ENCODE measurements at regions not wholly inside any gene's neighbourhood (a gene's known extent, or its start where the extent isn't known, plus 50 kb on each side); places are given as distances from the start of the nearest gene placed in this dataset.

DNA sequence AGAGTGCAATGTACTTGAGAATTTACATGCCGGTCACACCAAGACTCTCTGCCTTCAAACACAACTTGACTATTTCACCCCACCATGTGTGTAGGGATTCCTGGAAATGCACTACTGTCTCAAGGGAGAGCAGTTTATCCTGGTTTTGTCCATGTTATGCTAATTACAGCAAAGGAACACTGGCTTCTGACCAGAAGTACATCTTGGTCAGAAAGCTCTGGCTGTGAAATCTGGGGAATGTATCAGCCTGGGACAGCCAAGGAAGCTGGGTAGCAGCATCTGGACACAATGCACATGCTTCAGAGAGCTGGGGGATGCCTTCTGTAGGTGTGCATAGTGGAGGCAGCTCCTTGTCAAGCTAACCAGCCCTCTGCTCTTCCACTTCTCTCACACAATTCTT, 1432.6 kb upstream of the TENM3 start:
- no peak for DNase-seq (ENCODE audit: low spot score)

GRCh38 chr4:180811556-180811955, 1431.6 kb upstream of the TENM3 start:
- no peak for DNase-seq (ENCODE audit: low spot score)

- DNase-seq (ENCODE audit: low spot score): no peak
Measured at GRCh38 chr4:180812783-180813182, 1430.4 kb upstream of the TENM3 start.

DNA sequence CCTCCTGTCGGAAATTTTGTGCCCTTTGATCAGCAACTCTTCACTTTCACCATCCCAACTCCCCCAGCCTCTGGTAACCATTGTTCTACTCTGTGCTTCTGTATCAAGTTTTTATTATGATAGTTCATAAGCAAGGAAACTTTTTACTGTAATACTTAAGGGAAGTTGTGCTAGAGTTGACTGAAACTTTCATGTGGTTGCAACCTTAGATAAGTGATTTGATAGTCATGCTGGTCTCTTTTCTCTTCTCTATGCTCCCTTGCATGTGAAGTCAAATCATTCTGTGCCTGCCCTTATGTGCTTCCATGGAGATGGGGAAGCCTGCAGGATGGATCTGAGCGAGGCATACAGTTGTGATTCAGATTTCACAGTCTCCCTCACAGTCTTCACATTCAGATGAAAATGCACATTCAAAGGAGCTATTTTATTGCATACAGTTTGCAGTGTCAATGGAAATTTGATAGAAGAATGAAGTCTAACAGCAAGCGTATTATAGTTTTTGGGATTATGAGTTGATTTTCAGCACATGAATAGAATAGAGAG, 1428.3 kb upstream of the TENM3 start:
- no peak for DNase-seq (ENCODE audit: low spot score)

- DNase-seq (ENCODE audit: low spot score): no peak
Measured at GRCh38 chr4:180817529-180817928, 1425.7 kb upstream of the TENM3 start.

GRCh38 chr4:180823108-180823507, 1420.1 kb upstream of the TENM3 start:
- DNase-seq (ENCODE audit: low spot score): no peak

GRCh38 chr4:180827232-180828009, 1415.8 kb upstream of the TENM3 start:
- peak; percentile 49 for DNase-seq (ENCODE audit: low spot score)

- DNase-seq (ENCODE audit: low spot score): peak; percentile 76
Measured at GRCh38 chr4:180828455-180829018, 1414.7 kb upstream of the TENM3 start.

- no peak for DNase-seq (ENCODE audit: low spot score)
Measured at GRCh38 chr4:180832073-180832472, 1411.1 kb upstream of the TENM3 start.

GRCh38 chr4:180840142-180840541, 1403.1 kb upstream of the TENM3 start:
- no peak for DNase-seq (ENCODE audit: low spot score)

DNA sequence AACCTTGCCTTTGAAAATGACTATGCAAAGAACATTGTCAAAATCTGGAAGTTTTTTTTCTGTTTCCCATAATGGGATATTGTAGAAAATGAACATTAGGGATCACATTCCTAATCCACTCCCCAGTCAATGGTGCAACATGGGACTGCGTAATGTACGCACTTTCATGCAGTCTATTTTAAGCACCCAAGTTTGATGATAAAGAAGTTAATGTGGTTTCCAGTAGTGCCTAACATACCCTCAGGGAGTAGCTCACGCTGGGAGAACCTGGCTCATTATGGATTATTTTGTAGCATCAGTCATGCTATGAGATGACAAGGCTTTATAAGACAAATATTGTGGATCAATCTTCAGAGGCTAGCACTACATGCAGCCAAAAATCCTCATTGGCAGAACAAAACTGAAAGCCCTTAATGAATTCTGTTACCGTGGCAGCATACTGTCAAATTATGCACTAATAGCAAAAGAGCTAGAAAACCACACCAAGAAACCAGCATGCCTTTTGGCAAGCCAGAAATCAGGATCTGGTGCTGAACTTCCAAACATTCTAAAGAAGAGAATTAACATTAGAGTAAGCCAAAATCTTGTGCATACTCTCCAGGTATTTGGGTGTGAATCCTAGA, 1392.8 kb upstream of the TENM3 start:
- no peak for DNase-seq (ENCODE audit: low spot score)

DNA sequence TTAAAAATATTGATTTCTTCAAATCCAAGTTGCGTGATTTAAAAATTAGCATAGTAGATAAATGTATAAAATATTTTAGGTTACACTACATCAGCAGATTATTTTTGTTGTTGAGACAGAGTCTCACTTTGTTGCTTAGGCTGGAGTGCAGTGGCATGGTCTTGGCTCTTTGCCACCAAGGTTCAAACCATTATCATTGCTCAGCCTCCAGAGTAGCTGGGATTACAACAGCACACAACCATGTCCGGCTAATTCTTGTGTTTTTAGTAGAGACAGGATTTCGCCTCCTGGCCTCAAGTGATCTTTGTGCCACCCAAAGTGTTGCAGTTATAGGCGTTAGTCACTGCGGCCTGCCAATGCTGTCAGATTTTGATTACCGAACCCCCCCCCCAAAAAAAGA, 1390.5 kb upstream of the TENM3 start:
- DNase-seq (ENCODE audit: low spot score): no peak

- no peak for DNase-seq (ENCODE audit: low spot score)
Measured at GRCh38 chr4:180855184-180855583, 1388.0 kb upstream of the TENM3 start.

DNA sequence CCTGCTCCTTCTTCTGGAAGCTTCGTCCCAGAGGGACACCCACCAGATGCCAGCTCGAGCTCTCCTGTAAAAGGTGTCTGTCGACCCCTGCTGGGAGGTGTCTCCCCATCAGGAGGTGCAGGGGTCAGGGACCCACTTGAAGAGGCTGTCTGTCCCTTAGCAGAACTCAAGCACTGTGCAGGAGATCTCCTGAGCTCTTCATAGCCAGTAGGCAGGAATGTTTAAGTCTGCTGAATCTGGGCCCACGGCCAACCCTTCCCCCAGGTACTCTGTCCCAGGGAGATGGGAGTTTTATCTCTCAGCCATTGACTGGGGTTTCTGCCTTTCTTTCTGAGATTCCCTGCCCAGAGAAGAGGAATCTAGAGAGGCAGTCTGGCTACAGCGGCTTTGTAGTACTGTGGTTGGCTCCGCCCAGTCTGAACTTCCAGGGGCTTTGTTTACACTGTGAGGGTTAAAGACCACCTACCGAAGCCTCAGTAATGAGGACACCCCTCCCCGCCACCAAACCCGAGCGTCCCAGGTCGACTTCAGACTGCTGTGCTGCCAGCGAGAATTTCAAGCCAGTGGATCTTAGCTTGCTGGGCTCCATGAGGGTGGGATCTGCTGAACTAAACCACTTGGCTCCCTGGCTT, 1383.0 kb upstream of the TENM3 start:
- no peak for DNase-seq (ENCODE audit: low spot score)

DNA sequence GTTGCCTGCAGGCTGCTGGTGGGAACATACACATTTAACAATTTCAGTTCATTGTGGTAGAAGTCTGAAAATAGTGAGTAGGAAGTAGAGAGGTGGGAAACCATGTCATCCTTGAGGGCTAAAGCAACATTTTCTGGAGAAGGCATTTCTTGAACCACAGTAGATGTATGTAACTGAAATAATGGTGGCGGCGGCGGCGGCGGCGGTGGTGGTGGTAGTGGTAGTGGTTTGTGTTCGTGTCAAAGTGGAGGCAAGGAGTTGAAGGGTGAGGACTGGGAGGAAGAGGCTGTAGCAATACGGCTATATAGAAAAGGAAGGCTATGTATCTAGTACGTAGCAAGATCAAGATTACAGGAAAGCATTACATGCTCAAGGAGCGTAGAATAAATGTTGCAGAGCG, 1381.6 kb upstream of the TENM3 start:
- no peak for DNase-seq (ENCODE audit: low spot score)

- DNase-seq (ENCODE audit: low spot score): no peak
Measured at GRCh38 chr4:180866933-180867643, 1376.1 kb upstream of the TENM3 start.

GRCh38 chr4:180870623-180871022, 1372.6 kb upstream of the TENM3 start:
- DNase-seq (ENCODE audit: low spot score): no peak

DNA sequence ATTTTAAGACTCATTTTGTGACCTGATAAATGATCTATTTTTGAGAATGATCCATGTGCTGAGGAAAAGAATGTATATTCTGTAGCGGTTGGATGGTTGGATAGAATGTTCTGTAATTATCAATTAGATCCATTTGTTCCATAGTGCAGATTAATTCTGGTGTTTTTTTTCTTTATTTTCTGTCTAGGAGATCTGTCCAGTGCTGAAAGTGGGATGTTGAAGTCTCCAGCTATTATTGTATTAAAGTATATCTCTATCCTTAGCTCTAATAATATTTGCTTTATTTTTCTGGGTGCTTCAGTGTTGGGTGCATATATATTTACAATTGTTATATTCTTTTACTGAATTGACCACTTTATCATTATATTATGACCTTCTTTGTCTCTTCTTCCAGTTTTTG, 1344.9 kb upstream of the TENM3 start:
- DNase-seq (ENCODE audit: low spot score): no peak

GRCh38 chr4:180900781-180901180, 1342.4 kb upstream of the TENM3 start:
- no peak for DNase-seq (ENCODE audit: low spot score)

- DNase-seq (ENCODE audit: low spot score): no peak
Measured at GRCh38 chr4:180909279-180909678, 1333.9 kb upstream of the TENM3 start.

DNA sequence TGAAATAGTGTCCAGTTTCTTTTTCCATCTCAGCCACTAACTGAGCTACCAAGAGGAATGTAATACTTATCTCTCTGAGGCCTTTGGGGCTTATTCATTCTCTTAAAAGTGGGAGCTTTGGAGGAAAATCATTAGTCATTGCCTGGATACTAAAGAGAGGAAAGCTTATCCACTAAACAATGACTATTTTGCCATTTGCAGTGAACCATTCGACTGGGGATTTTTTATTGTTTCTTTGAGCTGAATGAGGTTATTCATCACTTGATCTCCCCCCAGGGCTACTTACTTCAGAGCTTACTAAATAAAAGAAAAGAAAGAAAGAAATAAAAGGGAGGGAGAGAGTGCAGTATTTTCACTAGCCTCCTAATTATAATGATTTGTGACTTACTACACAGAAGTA, 1329.5 kb upstream of the TENM3 start:
- no peak for DNase-seq (ENCODE audit: low spot score)

- DNase-seq (ENCODE audit: low spot score): no peak
Measured at GRCh38 chr4:180923486-180923885, 1319.7 kb upstream of the TENM3 start.
